MM.1S (cell line): ENCODE measurements at regions not wholly inside any gene's neighbourhood (a gene's known extent, or its start where the extent isn't known, plus 50 kb on each side); places are given as distances from the start of the nearest gene placed in this dataset.
"Not testable (repeated sequence)": the region's sequence is repeated elsewhere in the genome, so short reads cannot be mapped to it uniquely, and the experiment has no call there.

Source experiments
- DNase-seq: peaks from one replicate; pipeline ENCODE4 v3.0.0-alpha.2; 2015
- H2AFZ ChIP-seq: fragments of 300-600 bp; sonication (generic); 2 replicates; pipeline ENCODE4 v1.6.0; 2016; ENCODE audit warnings: antibody characterized with exemption, low read length
- H3F3A ChIP-seq: fragments of 300-600 bp; sonication (generic); 2 replicates; pipeline ENCODE4 v1.6.1; 2016; ENCODE audit warnings: mild to moderate bottlenecking, antibody characterized with exemption, low read length, moderate library complexity, mixed read lengths; ENCODE audit not compliant: insufficient read depth
- H3K27ac ChIP-seq: fragments of 300-600 bp; sonication (generic); 2 replicates; pipeline ENCODE4 v1.5.1; 2016; ENCODE audit warnings: mild to moderate bottlenecking, low read length
- H3K27me3 ChIP-seq: fragments of 300-600 bp; sonication (generic); replicated peaks from 2 replicates; pipeline ENCODE4 v1.6.0; 2016; ENCODE audit warnings: low read length; ENCODE audit not compliant: insufficient read depth
- H3K36me3 ChIP-seq: fragments of 300-600 bp; sonication (generic); replicated peaks from 2 replicates; pipeline ENCODE4 v1.6.1; 2016; ENCODE audit warnings: mild to moderate bottlenecking, low read length, mixed read lengths; ENCODE audit not compliant: insufficient read depth
- H3K4me1 ChIP-seq: fragments of 300-600 bp; sonication (generic); 2 replicates; pipeline ENCODE4 v1.6.1; 2016; ENCODE audit warnings: low read length, mixed read lengths
- H3K4me2 ChIP-seq: fragments of 300-600 bp; sonication (generic); 2 replicates; pipeline ENCODE4 v1.6.0; 2016; ENCODE audit warnings: low read depth, low read length
- H3K4me3 ChIP-seq: fragments of 300-600 bp; sonication (generic); 2 replicates; pipeline ENCODE4 v1.5.1; 2016; ENCODE audit warnings: low read length, mixed read lengths
- H3K79me2 ChIP-seq: fragments of 300-600 bp; sonication (generic); 2 replicates; pipeline ENCODE4 v1.6.1; 2016; ENCODE audit warnings: mixed run types, low read length, mixed read lengths
- H3K9ac ChIP-seq: fragments of 300-600 bp; sonication (generic); 2 replicates; pipeline ENCODE4 v1.6.1; 2016; ENCODE audit warnings: low read length, mixed read lengths
- H3K9me2 ChIP-seq: fragments of 300-600 bp; sonication (generic); replicated peaks from 2 replicates; pipeline ENCODE4 v1.6.1; 2016; ENCODE audit warnings: mild to moderate bottlenecking, low read length, mixed read lengths; ENCODE audit not compliant: insufficient read depth
- H3K9me3 ChIP-seq: fragments of 300-600 bp; sonication (generic); replicated peaks from 2 replicates; pipeline ENCODE4 v1.6.1; 2016; ENCODE audit warnings: mild to moderate bottlenecking, low read length, mixed read lengths; ENCODE audit not compliant: insufficient read depth
- H4K20me1 ChIP-seq: fragments of 300-600 bp; sonication (generic); 2 replicates; pipeline ENCODE4 v1.6.1; 2016; ENCODE audit warnings: mild to moderate bottlenecking, low read length, moderate library complexity, mixed read lengths; ENCODE audit not compliant: insufficient read depth
- CTCF ChIP-seq: fragments of 300-600 bp; sonication (generic); IDR thresholded peaks from 2 replicates; pipeline ENCODE4 v1.5.1; 2016; ENCODE audit warnings: antibody characterized with exemption, low read length, mixed read lengths
- EZH2 ChIP-seq: fragments of 300-600 bp; sonication (generic); optimal IDR thresholded peaks from 2 replicates; pipeline ENCODE3; 2017; ENCODE audit warnings: low read depth, mild to moderate bottlenecking, antibody characterized with exemption, low read length, mixed read lengths
- EZH2phosphoT487 ChIP-seq: fragments of 300-600 bp; sonication (generic); IDR thresholded peaks from 2 replicates; pipeline ENCODE4 v1.6.1; 2018; ENCODE audit warnings: antibody characterized with exemption, low read length

GRCh38 chr10:18829259-18829658 lies 170.0 kb downstream of the ARL5B start:
- H3K9me3 ChIP-seq: no peaks in the 10 kb centered on the region
- no peak for TF ChIP-seq EZH2
- no peak for TF ChIP-seq CTCF
- no peak for TF ChIP-seq EZH2phosphoT487
- DNase-seq: no peak
- no peak overlapping the region for H3K27ac ChIP-seq
- no peaks in the 10 kb centered on the region for H3K27me3 ChIP-seq
- no peaks in the 10 kb centered on the region for H3K79me2 ChIP-seq
- H3K4me2 ChIP-seq: no peak overlapping the region
- no peaks in the 10 kb centered on the region for H3K9me2 ChIP-seq
- no peak overlapping the region for H3K4me3 ChIP-seq
- H3K36me3 ChIP-seq: no peaks in the 10 kb centered on the region
- no peaks in the 10 kb centered on the region for H4K20me1 ChIP-seq
- H3F3A ChIP-seq: no peaks in the 10 kb centered on the region
- no peak overlapping the region for H3K9ac ChIP-seq
- H3K4me1 ChIP-seq: no peaks in the 10 kb centered on the region
- no peak overlapping the region for H2AFZ ChIP-seq

- Histone ChIP-seq H2AFZ (no peak overlapping the region), H3K79me2 (no peaks in the 10 kb centered on the region), H3K27me3 (no peaks in the 10 kb centered on the region), H3K4me3 (no peak overlapping the region), H3K4me1 (no peaks in the 10 kb centered on the region), H3K9ac (no peak overlapping the region), H3K4me2 (no peak overlapping the region), H3K9me3 (no peaks in the 10 kb centered on the region), H4K20me1 (no peaks in the 10 kb centered on the region), H3K9me2 (no peaks in the 10 kb centered on the region), H3K36me3 (no peaks in the 10 kb centered on the region), H3F3A (no peaks in the 10 kb centered on the region), H3K27ac (no peak overlapping the region)
- TF ChIP-seq EZH2 (no peak), CTCF (no peak), EZH2phosphoT487 (no peak)
- no peak for DNase-seq
These were observed 171.0 kb downstream of the ARL5B start for GRCh38 chr10:18830277-18830676.

GRCh38 chr10:18856623-18857022 lies 192.0 kb upstream of the MALRD1 start:
- H3K27me3 ChIP-seq, H3K4me2 ChIP-seq, H3K79me2 ChIP-seq, DNase-seq, H3K9me2 ChIP-seq, H4K20me1 ChIP-seq, H3K4me3 ChIP-seq, H3K4me1 ChIP-seq, H2AFZ ChIP-seq, H3K36me3 ChIP-seq, H3K27ac ChIP-seq, H3K9me3 ChIP-seq, H3F3A ChIP-seq, H3K9ac ChIP-seq: not testable (repeated sequence)

GRCh38 chr10:18859659-18860058 lies 188.9 kb upstream of the MALRD1 start:
- Histone ChIP-seq H4K20me1 (no peaks in the 10 kb centered on the region), H3K4me2 (no peak overlapping the region), H3K36me3 (no peaks in the 10 kb centered on the region), H3K4me3 (no peak overlapping the region), H3K27ac (no peak overlapping the region), H3F3A (no peaks in the 10 kb centered on the region), H3K27me3 (no peaks in the 10 kb centered on the region), H3K9me3 (no peaks in the 10 kb centered on the region), H3K9me2 (no peaks in the 10 kb centered on the region), H3K79me2 (no peaks in the 10 kb centered on the region), H3K4me1 (no peaks in the 10 kb centered on the region; the same call in 1 of the 2 replicates), H2AFZ (no peak overlapping the region), H3K9ac (no peak overlapping the region)
- TF ChIP-seq EZH2 (no peak), CTCF (no peak), EZH2phosphoT487 (no peak)
- no peak for DNase-seq
